ENCODE measurements at regions not wholly inside any gene's neighbourhood (a gene's known extent, or its start where the extent isn't known, plus 50 kb on each side); places are given as distances from the start of the nearest gene placed in this dataset.
A peak's percentile ranks its signal among the peaks of the same experiment; 100 is the strongest.

DNA sequence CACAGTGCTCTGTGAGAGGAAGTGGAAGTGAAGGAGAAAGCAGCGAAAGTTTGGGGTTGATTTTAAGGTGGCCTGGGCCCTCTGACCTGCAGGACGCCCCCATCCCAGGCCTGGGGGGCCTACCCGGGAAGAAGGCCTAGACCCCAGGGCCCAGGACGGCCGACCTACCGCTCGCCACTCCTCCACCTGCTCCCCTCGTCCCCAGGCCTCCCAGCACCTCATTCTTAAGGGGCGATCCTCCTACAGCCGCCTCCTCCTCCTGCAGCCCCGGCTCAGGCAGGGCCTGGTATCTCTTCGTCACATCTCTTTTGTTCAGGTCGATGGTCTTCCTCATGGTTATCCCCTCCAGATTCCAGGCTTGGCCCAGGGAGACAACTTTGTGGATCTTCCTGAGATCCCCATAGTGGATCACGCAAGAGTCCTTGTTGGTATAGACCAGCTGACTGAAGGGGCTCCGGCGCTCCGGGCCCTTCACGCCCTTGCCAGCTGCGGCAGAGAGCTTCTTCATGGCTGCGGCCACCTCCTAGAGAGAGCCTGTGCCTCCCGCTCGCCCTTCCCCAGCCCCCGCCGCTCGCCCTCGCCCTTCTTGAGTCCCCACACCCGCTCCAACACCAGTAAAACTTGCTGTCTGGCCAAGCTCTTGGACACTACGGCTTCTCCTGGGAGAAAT lies 117.5 kb downstream of the OR13A1 start:
- ATAC-seq: peak in 1 of 3 donors; percentile 30
- H3K36me3 ChIP-seq (ENCODE audit: control insufficient read depth, insufficient read depth, low read length): no peaks in the 10 kb centered on the region
- H3K27ac Mint-ChIP-seq: no peak overlapping the region
- no peak overlapping the region for H3K27ac ChIP-seq (ENCODE audit: low read length)
- 90% methylated on average over 28 of the region's 28 CpGs for WGBS (ENCODE audit: insufficient coverage)
- TF ChIP-seq, protein P1, sequence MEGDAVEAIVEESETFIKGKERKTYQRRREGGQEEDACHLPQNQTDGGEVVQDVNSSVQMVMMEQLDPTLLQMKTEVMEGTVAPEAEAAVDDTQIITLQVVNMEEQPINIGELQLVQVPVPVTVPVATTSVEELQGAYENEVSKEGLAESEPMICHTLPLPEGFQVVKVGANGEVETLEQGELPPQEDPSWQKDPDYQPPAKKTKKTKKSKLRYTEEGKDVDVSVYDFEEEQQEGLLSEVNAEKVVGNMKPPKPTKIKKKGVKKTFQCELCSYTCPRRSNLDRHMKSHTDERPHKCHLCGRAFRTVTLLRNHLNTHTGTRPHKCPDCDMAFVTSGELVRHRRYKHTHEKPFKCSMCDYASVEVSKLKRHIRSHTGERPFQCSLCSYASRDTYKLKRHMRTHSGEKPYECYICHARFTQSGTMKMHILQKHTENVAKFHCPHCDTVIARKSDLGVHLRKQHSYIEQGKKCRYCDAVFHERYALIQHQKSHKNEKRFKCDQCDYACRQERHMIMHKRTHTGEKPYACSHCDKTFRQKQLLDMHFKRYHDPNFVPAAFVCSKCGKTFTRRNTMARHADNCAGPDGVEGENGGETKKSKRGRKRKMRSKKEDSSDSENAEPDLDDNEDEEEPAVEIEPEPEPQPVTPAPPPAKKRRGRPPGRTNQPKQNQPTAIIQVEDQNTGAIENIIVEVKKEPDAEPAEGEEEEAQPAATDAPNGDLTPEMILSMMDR (IDR thresholded peaks at IDR 0.05): no peak
- no peak for DNase-seq
- no peaks in the 10 kb centered on the region for H3K9me3 ChIP-seq (ENCODE audit: control insufficient read depth, insufficient read depth, low read length)
- H3K36me3 Mint-ChIP-seq: no peaks in the 10 kb centered on the region
- peaks cover 7 to 18% of the 10 kb centered on the region in 2 donors for H3K27me3 Mint-ChIP-seq (ENCODE audit: low read depth in 2 of 2)
- no peaks in the 10 kb centered on the region for H3K9me3 Mint-ChIP-seq
- intact Hi-C loops (cut with micrococcal nuclease): no loop called here
- H3K4me1 Mint-ChIP-seq: no peaks in the 10 kb centered on the region
- H3K4me3 ChIP-seq (ENCODE audit: low read length): no peak overlapping the region
- H3K4me3 Mint-ChIP-seq: no peak overlapping the region
- no peaks in the 10 kb centered on the region for H3K4me1 ChIP-seq (ENCODE audit: control insufficient read depth, insufficient read depth, low read length)
- no peaks in the 10 kb centered on the region for H3K27me3 ChIP-seq (ENCODE audit: control insufficient read depth, insufficient read depth, low read length)

DNA sequence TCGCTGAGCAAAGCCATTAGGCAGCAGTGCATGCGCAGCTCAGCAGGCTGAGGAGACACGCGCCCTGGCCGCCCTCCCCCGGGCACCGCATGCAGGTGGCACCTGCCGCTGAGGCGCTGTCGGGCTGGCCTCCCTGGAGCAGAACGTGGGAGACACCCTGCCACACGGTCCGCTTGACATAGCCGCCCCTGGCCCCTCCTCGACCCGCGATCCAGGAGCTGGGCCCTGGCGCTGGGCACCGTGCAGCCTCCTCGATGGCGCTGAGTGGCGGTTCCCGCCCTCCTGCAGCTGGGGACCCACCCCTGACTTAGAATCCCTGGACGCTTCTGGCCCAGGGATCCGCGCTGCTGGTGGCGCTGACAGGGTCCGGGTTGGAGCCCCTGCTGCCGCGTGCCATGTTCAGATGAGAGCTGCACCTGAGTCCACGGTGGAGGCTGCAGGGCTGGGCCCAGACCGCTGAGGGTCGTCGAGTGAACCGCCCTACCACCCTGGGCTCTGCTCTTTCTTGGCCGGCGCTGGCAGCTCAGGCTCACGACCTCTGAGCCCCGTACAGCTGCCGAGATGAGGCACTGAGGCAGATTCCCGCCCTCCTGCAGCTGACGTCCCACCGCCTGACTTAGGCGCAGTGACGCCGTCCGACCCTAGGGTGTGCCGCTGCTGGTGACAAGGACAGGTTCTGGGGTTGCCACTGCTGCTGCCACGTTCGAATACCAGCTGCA lies 116.8 kb downstream of the OR13A1 start:
- Mint-ChIP-seq H3K9me3 (no peaks in the 10 kb centered on the region), H3K4me1 (no peaks in the 10 kb centered on the region), H3K27me3 (ENCODE audit: low read depth in 2 of 2) (peaks cover 7 to 18% of the 10 kb centered on the region in 2 donors), H3K4me3 (no peak overlapping the region), H3K27ac (no peak overlapping the region), H3K36me3 (no peaks in the 10 kb centered on the region)
- intact Hi-C loops (cut with micrococcal nuclease): no loop called here
- no peaks in the 10 kb centered on the region for H3K27me3 ChIP-seq (ENCODE audit: control insufficient read depth, insufficient read depth, low read length)
- H3K4me1 ChIP-seq (ENCODE audit: control insufficient read depth, insufficient read depth, low read length): no peaks in the 10 kb centered on the region
- no peaks in the 10 kb centered on the region for H3K36me3 ChIP-seq (ENCODE audit: control insufficient read depth, insufficient read depth, low read length)
- whole genome bisulfite sequencing (ENCODE audit: insufficient coverage): 88% methylated on average over 50 of the region's 50 CpGs
- no peak overlapping the region for H3K27ac ChIP-seq (ENCODE audit: low read length)
- ATAC-seq: peak in 1 of 3 donors; percentile 24
- no peak for DNase-seq
- TF ChIP-seq, protein P1 (IDR thresholded peaks at IDR 0.05): no peak
- no peak overlapping the region for H3K4me3 ChIP-seq (ENCODE audit: low read length)
- H3K9me3 ChIP-seq (ENCODE audit: control insufficient read depth, insufficient read depth, low read length): no peaks in the 10 kb centered on the region

DNA sequence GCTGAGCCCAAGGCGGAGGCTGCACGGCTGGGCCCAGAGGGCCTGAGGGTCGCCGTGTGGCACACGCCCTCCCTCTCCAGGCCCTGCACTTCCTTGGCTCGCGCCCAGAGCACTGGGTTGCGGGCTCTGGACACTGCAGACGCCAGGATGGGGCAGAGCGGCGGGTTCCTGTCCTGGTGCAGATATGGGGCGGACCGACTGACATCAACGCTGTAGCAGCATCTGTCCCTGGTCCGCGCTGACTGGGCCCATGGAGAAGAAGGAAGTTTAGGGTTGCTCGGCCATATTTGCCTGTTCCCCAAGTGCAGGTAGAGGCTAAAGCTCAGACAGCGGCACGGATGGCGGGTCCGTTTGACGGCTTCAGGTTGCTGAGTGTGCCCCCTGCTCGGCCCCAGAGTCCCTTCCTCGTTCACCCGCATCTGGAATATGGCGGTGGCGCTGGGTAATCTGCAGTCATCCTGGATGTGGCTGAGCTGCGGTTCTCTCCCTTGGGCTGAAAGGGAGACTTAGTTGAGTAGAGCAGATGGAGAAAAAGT lies 116.1 kb downstream of the OR13A1 start:
- Histone ChIP-seq H3K4me3 (ENCODE audit: low read length) (no peak overlapping the region), H3K27ac (ENCODE audit: low read length) (no peak overlapping the region), H3K4me1 (ENCODE audit: control insufficient read depth, insufficient read depth, low read length) (no peaks in the 10 kb centered on the region), H3K36me3 (ENCODE audit: control insufficient read depth, insufficient read depth, low read length) (no peaks in the 10 kb centered on the region), H3K9me3 (ENCODE audit: control insufficient read depth, insufficient read depth, low read length) (no peaks in the 10 kb centered on the region), H3K27me3 (ENCODE audit: control insufficient read depth, insufficient read depth, low read length) (no peaks in the 10 kb centered on the region)
- WGBS (ENCODE audit: insufficient coverage): 89% methylated on average over 28 of the region's 28 CpGs
- Mint-ChIP-seq H3K9me3 (no peaks in the 10 kb centered on the region), H3K4me3 (no peak overlapping the region), H3K4me1 (no peaks in the 10 kb centered on the region), H3K27ac (no peak overlapping the region), H3K27me3 (ENCODE audit: low read depth in 2 of 2) (peaks cover 10 to 24% of the 10 kb centered on the region in 2 donors), H3K36me3 (no peaks in the 10 kb centered on the region)
- TF ChIP-seq, protein P1 (IDR thresholded peaks at IDR 0.05): no peak
- ATAC-seq (no peak), DNase-seq (no peak)
- intact Hi-C loops (cut with micrococcal nuclease): no loop called here
